ENCODE measurements at regions not wholly inside any gene's neighbourhood (a gene's known extent, or its start where the extent isn't known, plus 50 kb on each side); places are given as distances from the start of the nearest gene placed in this dataset.
A peak's percentile ranks its signal among the peaks of the same experiment; 100 is the strongest.

DNA sequence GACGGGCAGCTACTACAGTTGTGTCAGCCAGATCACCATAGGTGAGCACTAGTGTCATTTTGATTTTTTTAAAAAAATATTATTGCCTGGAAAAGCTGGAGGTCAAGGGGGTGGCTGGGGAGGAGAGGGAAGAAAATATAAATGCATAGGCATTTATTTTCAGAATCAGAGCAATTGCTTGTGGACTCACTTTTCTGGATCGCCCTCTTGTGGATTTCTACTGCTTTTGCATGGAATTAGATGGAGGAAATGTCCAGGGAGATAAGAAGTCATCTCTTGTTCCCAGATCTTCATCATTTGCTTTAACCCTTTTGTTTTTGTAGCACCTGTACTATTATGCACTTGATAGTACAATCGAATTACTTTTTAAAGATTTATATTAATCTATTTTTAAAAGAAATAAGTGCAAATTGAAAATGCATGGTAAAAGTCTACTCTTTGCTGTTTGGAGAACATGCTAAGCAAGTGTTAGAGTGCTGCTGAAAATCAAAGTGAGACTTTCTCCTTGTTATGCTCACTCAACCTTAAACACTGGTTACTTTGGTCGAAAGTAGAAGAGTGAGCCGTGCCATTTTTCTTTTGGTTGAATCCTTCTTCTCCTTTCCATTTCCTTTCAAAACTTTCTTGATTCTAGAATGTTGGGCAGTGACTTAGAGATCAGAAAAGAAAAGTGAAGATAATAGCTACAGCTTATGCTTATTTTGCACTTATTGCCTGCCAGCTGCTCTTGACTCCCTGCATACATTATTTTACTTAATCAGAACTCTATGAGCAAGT, 60.6 kb upstream of the ANO4 start:
- TF ChIP-seq CTCF (IDR thresholded peaks at IDR 0.05), result peak; percentile 69
- TF ChIP-seq EZH2 (IDR thresholded peaks at IDR 0.05), result no peak

Measured in neural progenitor cell (in vitro differentiated cells).